HG03460 (cell line): ENCODE measurements at regions not wholly inside any gene's neighbourhood (a gene's known extent, or its start where the extent isn't known, plus 50 kb on each side); places are given as distances from the start of the nearest gene placed in this dataset.

ENCODE experiments used
- ATAC-seq: cut with Tn5 transposase; IDR thresholded peaks from one replicate; pipeline ENCODE4 v1.9.1; 2021; ENCODE audit not compliant: unreplicated experiment

DNA sequence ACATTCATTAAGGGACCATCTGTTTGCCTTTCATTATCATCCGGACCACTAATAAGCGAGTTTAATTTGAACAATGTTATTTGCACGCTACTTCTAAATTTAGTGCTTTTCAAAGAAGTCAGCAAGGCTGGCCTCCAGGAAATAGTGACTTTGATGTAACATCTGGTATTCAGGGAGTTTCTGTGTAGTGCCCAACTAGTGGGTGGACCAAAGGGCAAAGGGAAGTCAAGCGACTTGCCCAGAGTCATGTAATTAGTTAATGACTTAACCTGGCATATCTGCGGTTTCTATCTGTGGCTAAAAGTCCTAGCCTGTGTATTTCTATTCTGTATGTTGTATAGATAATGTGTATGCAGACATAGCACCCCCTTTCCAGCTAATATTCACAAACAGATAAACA is 56.3 kb upstream of the LCORL start:
- ATAC-seq = no peak

DNA sequence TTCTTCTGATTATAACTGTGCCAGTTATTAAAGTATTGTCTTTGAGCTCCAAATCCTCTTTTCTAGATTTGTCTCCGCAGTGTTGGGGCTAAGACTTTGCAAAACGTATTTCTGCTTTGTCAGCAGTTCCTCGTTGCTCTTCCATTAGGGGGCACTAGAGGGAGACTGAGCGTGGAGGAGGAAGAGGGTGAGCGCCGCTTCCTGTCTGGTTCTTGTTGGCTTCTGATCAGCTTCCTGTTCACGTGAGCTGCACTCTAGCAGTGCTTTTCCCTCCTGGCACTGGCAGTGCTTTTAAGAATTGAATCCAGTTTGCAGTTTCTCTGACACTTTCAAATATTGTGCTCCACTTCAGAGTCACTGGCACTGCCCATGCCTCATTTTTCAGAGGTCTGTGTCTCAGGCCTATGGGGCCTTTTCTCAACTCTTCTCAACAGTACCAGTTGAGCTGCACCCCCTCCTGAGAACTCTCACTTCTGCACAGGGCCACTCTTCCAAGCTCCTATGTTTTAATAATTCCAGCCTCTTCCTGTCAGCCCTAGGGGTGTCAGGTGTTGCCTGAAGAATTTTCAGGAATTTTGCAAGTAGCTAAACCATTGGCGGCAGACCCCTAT is 54.4 kb upstream of the LCORL start:
- no peak for ATAC-seq

DNA sequence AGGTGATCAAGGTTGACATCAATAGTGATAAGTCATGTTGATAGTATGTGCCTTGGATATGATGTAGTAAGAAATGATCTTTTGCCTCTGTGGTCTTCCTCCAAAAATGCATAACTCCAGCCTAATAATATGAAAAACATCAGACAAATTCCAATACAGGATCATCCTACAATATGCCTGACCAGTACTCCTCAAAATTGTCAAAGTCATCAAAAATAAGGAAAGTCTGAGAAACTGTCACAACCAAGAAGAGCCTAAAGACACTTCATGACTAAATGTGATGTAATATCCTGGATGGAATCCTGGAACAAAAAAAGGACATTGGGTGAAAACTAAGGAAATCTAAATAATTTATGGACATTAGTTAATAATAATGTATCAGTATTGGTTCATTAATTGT is 50.3 kb upstream of the LCORL start:
- ATAC-seq = no peak
